Neural progenitor cell (in vitro differentiated cells): ENCODE measurements at regions not wholly inside any gene's neighbourhood (a gene's known extent, or its start where the extent isn't known, plus 50 kb on each side); places are given as distances from the start of the nearest gene placed in this dataset.

ENCODE experiments used
- CTCF ChIP-seq: fragments of 200-600 bp; sonication (generic); IDR thresholded peaks from 2 replicates; pipeline ENCODE4 v1.5.1; 2017; ENCODE audit warnings: antibody characterized with exemption, mild to moderate bottlenecking
- EZH2 ChIP-seq: fragments of 200-600 bp; sonication (generic); IDR thresholded peaks from 2 replicates; pipeline ENCODE4 v1.6.1; 2017; ENCODE audit warnings: antibody characterized with exemption, mild to moderate bottlenecking, moderate library complexity

GRCh38 chrX:19174401-19175025 is 52.2 kb upstream of the ADGRG2 start:
- TF ChIP-seq CTCF (no peak), EZH2 (no peak)
